Activated B cell treated with CpG ODN at 0.5 μM for 24 hours (primary cell): ENCODE measurements at regions not wholly inside any gene's neighbourhood (a gene's known extent, or its start where the extent isn't known, plus 50 kb on each side); places are given as distances from the start of the nearest gene placed in this dataset.

Experiments
- ATAC-seq: fragments of 200-7000 bp; cut with Tn5 transposase; one replicate; pipeline ENCODE4 v1.10.0; 2021; ENCODE audit warnings: low read depth, mild to moderate bottlenecking, moderate library complexity
- CTCF ChIA-PET: fragments of 350-600 bp; sonication (Branson Sonifier 250); formaldehyde crosslinking; loops from one replicate; lab custom pipeline; 2021; ENCODE audit warnings: antibody characterized with exemption; lab: Charles Lee
- POLR2A ChIA-PET: fragments of 350-600 bp; sonication (Branson Sonifier 250); formaldehyde crosslinking; loops from one replicate; lab custom pipeline; 2021; ENCODE audit warnings: antibody characterized with exemption; lab: Charles Lee
- DNase-seq: peaks from one replicate; pipeline ENCODE4 v3.0.0; 2022
- H3K27ac Mint-ChIP-seq: one replicate; pipeline ENCODE4 v1.8.0; 2020; ENCODE audit warnings: mixed read lengths
- H3K27me3 Mint-ChIP-seq: one replicate; pipeline ENCODE4 v1.8.0; 2021; ENCODE audit warnings: mixed read lengths
- H3K36me3 Mint-ChIP-seq: one replicate; pipeline ENCODE4 v1.8.0; 2021; ENCODE audit warnings: low read depth, mixed read lengths
- H3K4me1 Mint-ChIP-seq: one replicate; pipeline ENCODE4 v1.8.0; 2021; ENCODE audit warnings: mixed read lengths
- H3K4me3 Mint-ChIP-seq: one replicate; pipeline ENCODE4 v1.8.0; 2020; ENCODE audit warnings: mild to moderate bottlenecking, mixed read lengths
- H3K9me3 Mint-ChIP-seq: one replicate; pipeline ENCODE4 v1.8.0; 2020; ENCODE audit warnings: mixed read lengths
- CTCF ChIP-seq: fragments of 200-600 bp; IDR thresholded peaks from one replicate; pipeline ENCODE4 v1.8.0; 2022; ENCODE audit warnings: antibody characterized with exemption, mild to moderate bottlenecking
- intact Hi-C: fragments of 100-400 bp; cut with micrococcal nuclease; formaldehyde crosslinking; loops from one replicate; pipeline ENCODE4 v1.15.1; 2024

GRCh38 chr3:16743276-16743675 is 138.1 kb upstream of the DAZL start:
- CTCF ChIA-PET, result no interaction called here
- ATAC-seq (no peak), DNase-seq (no peak)
- Mint-ChIP-seq H3K9me3 (peaks cover 3% of the 10 kb centered on the region), H3K4me3 (no peak overlapping the region), H3K36me3 (peaks cover 2% of the 10 kb centered on the region), H3K4me1 (no peaks in the 10 kb centered on the region), H3K27me3 (peaks cover 2% of the 10 kb centered on the region), H3K27ac (no peak overlapping the region)
- intact Hi-C loops, result no loop called here
- POLR2A ChIA-PET, result no interaction called here
- TF ChIP-seq CTCF, result no peak

- Mint-ChIP-seq H3K27ac (no peak overlapping the region), H3K27me3 (no peaks in the 10 kb centered on the region), H3K36me3 (no peaks in the 10 kb centered on the region), H3K9me3 (no peaks in the 10 kb centered on the region), H3K4me1 (no peaks in the 10 kb centered on the region), H3K4me3 (no peak overlapping the region)
- DNase-seq (no peak), ATAC-seq (no peak)
- CTCF ChIA-PET, result no interaction called here
- POLR2A ChIA-PET, result no interaction called here
- intact Hi-C loops, result no loop called here
- no peak for TF ChIP-seq CTCF
Observed at GRCh38 chr3:16759227-16759903, 125.4 kb upstream of the PLCL2 start.

GRCh38 chr3:16761571-16761970 is 123.2 kb upstream of the PLCL2 start:
- DNase-seq (no peak), ATAC-seq (no peak)
- no peaks in the 10 kb centered on the region for H3K9me3 Mint-ChIP-seq
- ChIA-PET POLR2A (no interaction called here), CTCF (no interaction called here)
- H3K27me3 Mint-ChIP-seq, result no peaks in the 10 kb centered on the region
- H3K4me1 Mint-ChIP-seq, result no peaks in the 10 kb centered on the region
- intact Hi-C loops, result no loop called here
- no peak for TF ChIP-seq CTCF
- H3K36me3 Mint-ChIP-seq, result no peaks in the 10 kb centered on the region
- H3K27ac Mint-ChIP-seq, result no peak overlapping the region
- no peak overlapping the region for H3K4me3 Mint-ChIP-seq

- no peak for TF ChIP-seq CTCF
- H3K27me3 Mint-ChIP-seq, result no peaks in the 10 kb centered on the region
- no peak for DNase-seq
- no peak for ATAC-seq
- H3K27ac Mint-ChIP-seq, result no peak overlapping the region
- no peak overlapping the region for H3K4me3 Mint-ChIP-seq
- H3K4me1 Mint-ChIP-seq, result peaks cover 5% of the 10 kb centered on the region
- ChIA-PET CTCF (no interaction called here), POLR2A (no interaction called here)
- H3K9me3 Mint-ChIP-seq, result no peaks in the 10 kb centered on the region
- intact Hi-C loops, result no loop called here
- no peaks in the 10 kb centered on the region for H3K36me3 Mint-ChIP-seq
Observed at GRCh38 chr3:16765661-16766060, 119.1 kb upstream of the PLCL2 start.

GRCh38 chr3:16767006-16767405 is 117.7 kb upstream of the PLCL2 start:
- H3K4me1 Mint-ChIP-seq, result peaks cover 5% of the 10 kb centered on the region
- TF ChIP-seq CTCF, result no peak
- no peaks in the 10 kb centered on the region for H3K9me3 Mint-ChIP-seq
- POLR2A ChIA-PET, result no interaction called here
- ATAC-seq (no peak), DNase-seq (no peak)
- intact Hi-C loops, result no loop called here
- no peaks in the 10 kb centered on the region for H3K36me3 Mint-ChIP-seq
- H3K4me3 Mint-ChIP-seq, result no peak overlapping the region
- no peak overlapping the region for H3K27ac Mint-ChIP-seq
- CTCF ChIA-PET, result no interaction called here
- H3K27me3 Mint-ChIP-seq, result no peaks in the 10 kb centered on the region
